Heart right ventricle (tissue), 16 donors: ENCODE measurements at regions not wholly inside any gene's neighbourhood (a gene's known extent, or its start where the extent isn't known, plus 50 kb on each side); places are given as distances from the start of the nearest gene placed in this dataset.

ENCODE experiments used
- ATAC-seq, 8 donors: fragments of 200-7000 bp; cut with Tn5 transposase; one replicate each; pipeline ENCODE4 v1.9.1; 2020; ENCODE audit warnings: mild to moderate bottlenecking in 8 of 8, moderate library complexity in 8 of 8, moderate number of reproducible peaks in 1 of 8
- DNase-seq, 2 donors: peaks; one replicate each; pipeline ENCODE4 v3.0.0-alpha.2; 2020
- H3K27ac ChIP-seq, 10 donors: fragments of 200-600 bp; sonication (generic) in 2 of 10; one replicate each; pipeline versions ENCODE4 v1.5.0 to v1.8.0; 2020 to 2022; ENCODE audit warnings: mild to moderate bottlenecking in 3 of 10
- H3K27me3 ChIP-seq, 7 donors: fragments of 200-600 bp; one replicate each; pipeline ENCODE4 v1.8.0; 2021 to 2022; ENCODE audit warnings: mild to moderate bottlenecking in 2 of 7
- H3K36me3 ChIP-seq, 9 donors: fragments of 200-600 bp; sonication (generic) in 1 of 9; one replicate each; pipeline versions ENCODE4 v1.5.0 to v1.8.0; 2020 to 2022; ENCODE audit warnings: mild to moderate bottlenecking in 2 of 9
- H3K4me1 ChIP-seq, 9 donors: fragments of 200-600 bp; sonication (generic) in 1 of 9; one replicate each; pipeline versions ENCODE4 v1.5.0 to v1.8.0; 2020 to 2022; ENCODE audit warnings: mild to moderate bottlenecking in 4 of 9
- H3K4me3 ChIP-seq, 10 donors: fragments of 200-600 bp; sonication (generic) in 2 of 10; one replicate each; pipeline versions ENCODE4 v1.5.0 to v1.8.0; 2020 to 2022; ENCODE audit warnings: mild to moderate bottlenecking in 7 of 10, moderate library complexity in 2 of 10
- H3K9me3 ChIP-seq, 11 donors: fragments of 200-600 bp in 10 of 11; sonication (generic) in 2 of 11; one replicate each; pipeline versions ENCODE4 v1.5.0 to v1.8.0; 2013 to 2022; ENCODE audit warnings: mild to moderate bottlenecking in 2 of 11, control low read depth in 1 of 11, moderate library complexity in 1 of 11
- WGBS, 2 donors: extraction: QIAGEN DNeasy Blood & Tissue Kit; methylation state at CpG; one replicate each; pipeline ENCODE4 v1.1.7; 2013; ENCODE audit warnings: inconsistent platforms in 1 of 2; 5-methylcytosine and 5-hydroxymethylcytosine counted together
- intact Hi-C, 10 donors: fragments of 100-400 bp; cut with DNase I; formaldehyde crosslinking; loops; one replicate each; pipeline versions ENCODE4 v1.11.1 to v1.14.2; 2022
- TF ChIP-seq, protein P1 (sequence below), 9 donors: fragments of 200-600 bp; sonication (generic) in 2 of 9; IDR thresholded peaks; one replicate each; pipeline versions ENCODE4 v1.5.0 to v1.8.0; 2021 to 2022; ENCODE audit warnings: antibody characterized with exemption in 9 of 9, mild to moderate bottlenecking in 5 of 9, moderate library complexity in 1 of 9
- donor health status: Arrhythmogenic right ventricular cardiomyopathy.
- donor health status: ischemic (EF 13 %, LVEDD 7.1; RV severe dilation, severe dysfunction).
- donor health status: healthy with polysubstance abuse.
- donor health status: DM: no; HTN: yes; CAD: no.
- donor health status: DM: no; HTN: no; CAD: no.
- donor health status: ischemic (EF 25% LVEDD 6.9; RV normal size, moderate dysfunction).
- donor health status: ischemic (EF 25% LVEDD 5.7; RV mildly dilated, moderate dysfunction).
- donor health status: healthy.
- donor health status: DM: yes; HTN: yes; CAD: no.
- donor health status: Ischemic cardiomyopathy.
- donor health status: ischemic (EF 35%, LVEDD 5.7; RV mildly dilated, moderate dysfunction).
- donor health status: nonischemic (EF 11% LVEDD 7.7; RV severe dilation, severe dysfunction).
- donor health status: DM: yes; HTN: yes; CAD: no.
- donor health status: PGD.
- donor health status: ischemic (EF 29% LVEDD 5.4; RV normal size, mild dysfunction).
- donor health status: nonischemic (EF 23%, LVEDD 6.1; RV moderate dilation, normal function).

DNA sequence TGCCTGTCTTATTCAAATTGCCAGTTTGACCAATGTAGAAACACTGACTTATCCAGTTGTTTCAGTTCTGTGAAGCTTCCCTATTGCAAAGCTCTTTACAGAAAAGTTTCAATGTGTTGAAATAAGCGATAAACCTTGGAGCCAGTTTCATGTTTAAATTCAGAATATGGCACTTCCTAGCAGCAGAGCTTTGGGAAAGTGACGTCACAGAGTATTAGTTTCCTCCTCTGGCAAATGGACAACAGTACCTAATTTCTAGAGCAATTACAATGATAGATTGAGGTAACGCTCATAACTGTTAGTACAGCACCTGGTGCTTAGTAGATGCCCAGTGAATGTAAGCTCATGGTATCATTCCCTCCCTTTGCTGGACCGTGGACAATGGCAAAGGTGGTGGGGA lies 527.5 kb upstream of the DAB1 start:
- intact Hi-C loops: no loop called here
- WGBS, 2 donors: 46 to 53% methylated on average over 4 of the region's 4 CpGs
- Histone ChIP-seq H3K4me3 (no peak overlapping the region), H3K9me3 (no peaks in the 10 kb centered on the region), H3K27me3 (no peaks in the 10 kb centered on the region), H3K27ac (no peak overlapping the region), H3K4me1 (no peaks in the 10 kb centered on the region), H3K36me3 (no peaks in the 10 kb centered on the region)
- DNase-seq (no peak), ATAC-seq (no peak)
- TF ChIP-seq, protein P1, sequence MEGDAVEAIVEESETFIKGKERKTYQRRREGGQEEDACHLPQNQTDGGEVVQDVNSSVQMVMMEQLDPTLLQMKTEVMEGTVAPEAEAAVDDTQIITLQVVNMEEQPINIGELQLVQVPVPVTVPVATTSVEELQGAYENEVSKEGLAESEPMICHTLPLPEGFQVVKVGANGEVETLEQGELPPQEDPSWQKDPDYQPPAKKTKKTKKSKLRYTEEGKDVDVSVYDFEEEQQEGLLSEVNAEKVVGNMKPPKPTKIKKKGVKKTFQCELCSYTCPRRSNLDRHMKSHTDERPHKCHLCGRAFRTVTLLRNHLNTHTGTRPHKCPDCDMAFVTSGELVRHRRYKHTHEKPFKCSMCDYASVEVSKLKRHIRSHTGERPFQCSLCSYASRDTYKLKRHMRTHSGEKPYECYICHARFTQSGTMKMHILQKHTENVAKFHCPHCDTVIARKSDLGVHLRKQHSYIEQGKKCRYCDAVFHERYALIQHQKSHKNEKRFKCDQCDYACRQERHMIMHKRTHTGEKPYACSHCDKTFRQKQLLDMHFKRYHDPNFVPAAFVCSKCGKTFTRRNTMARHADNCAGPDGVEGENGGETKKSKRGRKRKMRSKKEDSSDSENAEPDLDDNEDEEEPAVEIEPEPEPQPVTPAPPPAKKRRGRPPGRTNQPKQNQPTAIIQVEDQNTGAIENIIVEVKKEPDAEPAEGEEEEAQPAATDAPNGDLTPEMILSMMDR (IDR thresholded peaks at IDR 0.05): no peak

DNA sequence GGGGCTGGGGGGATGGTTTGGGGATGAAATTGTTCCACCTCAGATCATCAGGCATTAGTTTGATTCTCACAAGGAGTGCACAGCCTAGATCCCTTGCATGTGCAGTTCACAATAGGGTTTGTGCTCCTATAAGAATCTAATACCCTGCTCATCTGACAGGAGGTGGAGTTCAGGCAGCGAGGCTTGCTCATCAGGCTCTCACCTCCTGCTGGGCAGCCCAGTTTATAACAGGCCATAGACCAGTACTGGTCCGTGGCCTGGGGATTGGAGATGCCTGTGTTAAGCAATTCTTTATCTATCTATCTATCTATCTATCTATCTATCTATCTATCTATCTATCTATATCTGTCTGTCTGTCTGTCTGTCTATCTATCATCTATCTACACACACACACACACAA lies 525.3 kb upstream of the DAB1 start:
- 74 to 85% methylated on average over 2 of the region's 2 CpGs for WGBS, 2 donors
- no peak overlapping the region for H3K27ac ChIP-seq
- no peak overlapping the region for H3K4me3 ChIP-seq
- DNase-seq (no peak), ATAC-seq (no peak)
- H3K27me3 ChIP-seq: no peaks in the 10 kb centered on the region
- no peaks in the 10 kb centered on the region for H3K4me1 ChIP-seq
- intact Hi-C loops: no loop called here
- TF ChIP-seq, protein P1 (IDR thresholded peaks at IDR 0.05): no peak
- H3K9me3 ChIP-seq: no peaks in the 10 kb centered on the region
- no peaks in the 10 kb centered on the region for H3K36me3 ChIP-seq

DNA sequence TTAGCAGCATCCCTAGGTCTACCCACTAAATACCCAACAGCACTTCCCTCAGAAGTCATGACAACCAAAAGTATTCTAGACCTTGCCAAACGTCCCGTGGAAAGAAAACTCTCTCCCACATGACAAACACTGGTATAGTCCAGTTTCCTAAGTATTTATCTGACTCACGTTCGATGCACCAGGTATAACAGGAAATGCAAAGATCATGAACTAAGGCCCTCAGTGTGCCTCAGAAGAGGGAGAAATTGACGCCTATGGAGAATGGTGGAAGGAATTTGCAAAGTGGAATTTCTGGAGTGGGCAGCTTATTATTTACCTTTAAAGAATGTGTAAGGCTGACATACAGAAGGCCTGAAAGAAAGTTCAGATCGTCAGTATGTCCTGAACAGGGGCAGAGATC lies 523.6 kb upstream of the DAB1 start:
- H3K9me3 ChIP-seq: peaks cover 0 to 2% (median 0%) of the 10 kb centered on the region in 11 donors
- H3K27ac ChIP-seq: no peak overlapping the region
- H3K4me3 ChIP-seq: no peak overlapping the region
- H3K36me3 ChIP-seq: no peaks in the 10 kb centered on the region
- intact Hi-C loops: no loop called here
- DNase-seq (no peak), ATAC-seq (no peak)
- H3K4me1 ChIP-seq: no peaks in the 10 kb centered on the region
- 75 to 81% methylated on average over 6 of the region's 6 CpGs for WGBS, 2 donors
- TF ChIP-seq, protein P1 (IDR thresholded peaks at IDR 0.05): no peak
- H3K27me3 ChIP-seq: no peaks in the 10 kb centered on the region

DNA sequence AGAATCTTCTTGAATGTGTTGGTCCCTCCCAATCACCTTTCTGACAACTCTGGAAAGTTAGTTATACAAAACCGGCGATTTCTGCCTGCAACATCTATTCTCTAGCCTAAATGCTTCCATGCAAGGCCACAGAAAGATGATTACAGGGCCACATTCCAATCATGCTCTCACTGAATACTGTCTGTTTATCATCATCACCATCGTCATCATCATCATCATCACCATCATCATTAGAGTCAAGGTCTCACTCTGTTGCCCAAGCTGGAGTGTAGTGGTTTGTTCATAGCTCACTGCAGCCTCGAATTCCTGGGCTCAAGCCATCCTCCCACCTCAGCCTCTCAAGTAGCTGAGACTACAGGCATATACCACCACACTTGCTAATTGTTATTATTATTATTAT lies 521.2 kb upstream of the DAB1 start:
- intact Hi-C loops: no loop called here
- WGBS, 2 donors: 76 to 77% methylated on average over 4 of the region's 4 CpGs
- Histone ChIP-seq H3K4me3 (no peak overlapping the region), H3K9me3 (peaks cover 0 to 4% (median 0%) of the 10 kb centered on the region in 11 donors), H3K27me3 (no peaks in the 10 kb centered on the region), H3K36me3 (no peaks in the 10 kb centered on the region), H3K27ac (no peak overlapping the region), H3K4me1 (no peaks in the 10 kb centered on the region)
- DNase-seq (no peak), ATAC-seq (no peak)
- TF ChIP-seq, protein P1 (IDR thresholded peaks at IDR 0.05): no peak

DNA sequence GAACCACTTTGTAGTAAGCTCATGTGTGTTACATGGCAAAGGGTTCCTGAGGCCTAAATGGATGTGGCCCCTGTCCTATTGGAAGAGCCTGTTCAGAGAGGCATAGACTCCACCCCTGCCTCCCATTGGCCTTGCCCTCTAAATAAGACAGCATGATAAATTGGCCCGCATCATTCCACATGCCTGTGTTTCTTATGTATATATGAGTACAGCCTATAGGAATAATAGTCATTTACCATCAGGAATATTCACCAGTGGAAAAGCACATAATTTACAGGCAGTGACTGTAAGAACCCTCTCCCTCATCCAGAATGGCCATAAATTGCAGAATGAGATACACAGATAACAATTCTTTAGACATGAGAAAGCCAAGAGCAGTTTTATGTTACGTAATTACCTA lies 519.5 kb upstream of the DAB1 start:
- 95 to 97% methylated on average over 2 of the region's 2 CpGs for WGBS, 2 donors
- Histone ChIP-seq H3K27ac (no peak overlapping the region), H3K27me3 (no peaks in the 10 kb centered on the region), H3K36me3 (no peaks in the 10 kb centered on the region), H3K9me3 (peaks cover 0 to 10% (median 0%) of the 10 kb centered on the region in 11 donors), H3K4me1 (no peaks in the 10 kb centered on the region), H3K4me3 (no peak overlapping the region)
- ATAC-seq: no peak
- DNase-seq: no peak
- TF ChIP-seq, protein P1 (IDR thresholded peaks at IDR 0.05): no peak
- intact Hi-C loops: no loop called here
